Activated T-cell treated with anti-CD3 and anti-CD28 coated beads for 4 hours (primary cell): ENCODE measurements at regions not wholly inside any gene's neighbourhood (a gene's known extent, or its start where the extent isn't known, plus 50 kb on each side); places are given as distances from the start of the nearest gene placed in this dataset.

Experiments
- DNase-seq: peaks from one replicate; pipeline ENCODE4 v3.0.0-alpha.2; 2020

DNA sequence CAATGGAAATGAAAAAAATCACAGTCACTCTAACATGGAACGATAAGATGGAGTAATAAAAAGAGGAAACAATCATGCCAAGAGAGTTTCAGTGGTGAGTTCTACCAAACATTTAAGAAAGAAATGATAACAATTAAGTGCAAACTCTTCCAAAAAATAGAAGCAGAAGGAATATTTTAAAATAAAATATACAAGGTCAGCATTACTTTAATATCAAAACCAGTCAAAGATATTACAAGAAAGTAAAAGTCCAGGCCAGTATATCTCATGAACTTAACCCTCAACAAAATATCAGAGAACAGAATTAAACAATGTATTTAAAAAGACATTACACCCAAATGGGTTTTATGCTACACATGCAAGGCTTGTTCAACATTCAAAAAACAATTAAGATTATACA is 829.4 kb downstream of the TRIB2 start:
- DNase-seq: no peak

DNA sequence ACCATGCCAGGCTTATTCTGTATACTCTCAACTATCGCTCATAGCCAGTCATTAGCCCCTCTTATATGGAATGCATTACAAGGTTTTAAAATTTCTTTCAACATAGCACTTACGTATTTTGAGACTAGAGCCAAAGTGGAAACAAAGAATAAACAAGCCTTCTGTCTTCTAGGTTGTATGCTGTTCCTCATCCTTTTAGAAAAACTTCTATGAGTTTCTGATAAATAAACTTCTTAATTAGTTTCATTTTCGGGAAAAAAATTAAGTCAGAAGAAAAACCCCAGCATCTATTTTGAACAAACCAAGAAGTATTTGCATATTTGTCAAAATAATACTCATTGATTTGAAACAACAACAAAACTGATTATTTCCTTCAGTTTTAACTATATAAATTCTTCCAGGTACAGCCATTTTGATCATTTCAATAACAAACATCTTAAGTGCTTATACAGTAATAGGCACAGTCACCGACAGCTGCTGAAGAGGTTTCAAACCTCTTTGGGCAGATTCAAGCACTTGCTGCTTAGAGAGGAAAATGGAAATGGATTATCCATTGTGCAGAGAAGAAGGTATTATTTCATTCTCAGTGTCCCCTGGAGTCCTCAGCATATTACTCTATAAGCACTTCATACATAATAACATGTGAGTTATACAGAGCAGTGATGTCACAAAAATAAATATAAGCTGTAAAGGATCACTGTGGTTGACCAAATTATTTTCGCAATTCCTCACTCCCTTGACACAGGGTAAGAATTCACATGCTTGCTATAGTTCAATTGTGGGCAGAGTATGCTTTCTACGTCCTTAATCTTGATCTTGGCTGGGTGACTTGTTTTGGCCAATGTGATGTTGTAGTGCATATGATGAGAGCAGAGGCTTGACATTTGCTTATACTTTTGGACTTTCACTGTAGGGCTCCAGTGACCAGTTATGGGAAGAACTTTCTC is 833.8 kb downstream of the TRIB2 start:
- no peak for DNase-seq

DNA sequence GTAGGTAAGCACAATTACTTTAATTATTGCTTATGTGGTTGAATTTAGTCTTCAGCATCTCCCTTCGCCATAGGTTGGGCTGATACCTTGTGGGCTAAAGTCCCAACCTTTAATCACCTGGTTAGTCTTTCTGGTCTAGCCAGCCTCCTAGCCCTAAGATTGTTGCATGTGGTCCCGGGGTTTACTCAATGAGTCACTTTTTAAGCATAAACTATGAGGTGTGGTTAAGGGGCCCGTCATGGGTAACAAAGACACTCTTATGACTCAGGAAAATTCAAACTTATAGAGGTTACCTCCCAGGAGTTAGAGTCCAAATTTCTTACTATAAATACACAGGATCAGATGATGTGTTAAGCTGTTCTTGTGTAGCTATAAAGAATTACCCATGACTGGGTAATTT is 841.6 kb downstream of the TRIB2 start:
- DNase-seq: no peak

DNA sequence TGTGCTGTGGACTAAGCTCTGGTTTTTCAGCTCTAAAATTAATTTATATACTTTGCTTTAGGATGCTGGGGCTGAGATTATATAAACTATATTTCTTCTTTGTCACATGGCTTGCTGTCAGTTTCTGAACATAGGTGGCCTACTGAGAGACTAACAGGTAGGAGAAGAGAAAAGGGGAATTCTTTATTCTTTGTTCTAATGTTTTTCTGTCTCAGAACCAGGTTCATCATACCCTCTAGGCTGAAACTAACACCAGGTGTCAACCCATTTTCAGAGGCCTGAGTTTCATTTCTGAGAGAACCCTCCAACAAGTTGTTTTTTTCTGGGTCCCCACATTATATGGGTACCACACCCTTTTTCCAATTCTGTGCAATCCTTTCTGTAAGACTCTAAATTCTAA is 843.6 kb downstream of the TRIB2 start:
- DNase-seq: no peak

DNA sequence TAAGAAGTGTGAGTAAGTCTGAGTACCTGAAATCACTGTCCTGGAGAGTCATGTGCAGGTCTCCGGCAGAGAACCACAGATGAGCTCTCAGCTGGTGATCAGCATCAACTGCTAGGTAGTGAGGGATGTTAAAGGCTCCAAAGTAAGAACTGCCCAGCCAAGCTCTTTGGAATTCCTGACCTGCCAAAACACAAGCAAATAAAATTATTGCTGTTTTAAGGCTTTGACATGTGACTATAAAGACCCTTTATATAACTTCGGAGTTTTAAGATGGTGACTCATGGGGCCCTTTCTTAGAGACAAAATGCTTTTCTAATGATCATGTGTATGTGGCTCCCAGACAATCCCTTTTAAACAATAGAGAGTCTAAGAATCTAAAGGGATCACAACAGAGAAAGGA is 855.7 kb downstream of the TRIB2 start:
- no peak for DNase-seq

DNA sequence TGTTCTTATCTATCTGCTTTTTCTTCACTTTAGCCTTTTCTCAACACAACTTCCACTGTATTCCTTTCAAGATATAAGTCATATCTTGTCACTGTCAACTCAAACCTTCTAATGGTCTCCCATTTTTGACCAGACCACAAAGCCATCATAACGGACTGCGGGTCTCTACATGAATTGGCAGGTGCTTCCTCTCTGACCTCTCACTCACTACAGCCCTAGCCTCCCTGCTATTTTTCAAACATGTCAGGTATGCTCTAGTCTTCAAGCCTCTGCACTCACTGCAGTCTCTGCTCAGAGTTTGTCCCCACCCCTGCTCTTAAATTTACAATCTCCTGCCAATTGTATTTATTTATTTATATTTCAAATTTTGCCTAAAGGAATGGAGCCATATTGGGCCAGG is 858.1 kb downstream of the TRIB2 start:
- DNase-seq: no peak

DNA sequence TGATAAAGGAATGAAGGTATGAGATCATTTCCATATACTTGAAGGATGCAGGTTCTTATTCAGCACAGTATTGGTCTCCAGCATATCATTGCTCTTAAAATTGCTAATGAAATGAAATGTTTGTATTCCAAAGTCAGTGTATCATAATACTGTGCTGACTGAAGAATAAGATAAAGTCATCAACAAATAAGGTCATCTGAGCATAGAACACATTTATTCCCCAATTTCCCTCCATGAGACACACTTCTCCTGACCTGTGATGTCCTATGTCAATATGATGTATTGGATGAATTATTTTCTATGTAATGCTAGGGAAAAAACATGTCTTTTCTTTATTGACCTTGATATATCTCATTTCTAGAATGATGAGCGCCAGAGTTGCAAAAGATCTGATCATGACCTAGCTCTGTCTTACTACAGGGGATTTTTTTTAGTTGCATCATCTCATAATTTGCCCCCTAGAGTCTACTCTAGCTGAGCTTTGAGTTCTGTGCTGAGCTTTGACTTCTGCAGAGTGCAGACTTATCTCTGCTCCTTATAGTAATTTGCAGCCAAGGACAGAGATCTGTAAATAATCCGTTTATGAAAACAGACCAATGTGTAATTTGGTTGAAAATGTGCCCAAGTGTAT is 859.8 kb downstream of the TRIB2 start:
- DNase-seq: no peak

DNA sequence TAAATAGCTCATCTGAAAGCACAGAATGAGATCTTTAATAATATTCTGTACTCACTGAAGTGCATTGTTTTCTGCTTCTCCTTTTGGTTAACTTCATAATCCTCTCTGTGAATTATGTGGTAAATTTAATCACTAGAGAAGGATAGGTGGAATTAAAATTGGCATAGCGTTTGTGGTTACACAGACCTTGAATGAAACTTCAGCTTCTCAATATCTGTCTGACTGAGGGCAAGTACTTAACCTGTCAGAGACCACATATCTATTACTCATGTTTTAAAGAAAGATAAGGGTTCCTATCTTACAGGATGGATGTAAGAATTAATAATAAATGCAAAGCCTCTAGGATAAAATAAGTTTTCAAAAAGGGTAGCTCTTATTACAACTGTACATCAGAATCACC is 861.8 kb downstream of the TRIB2 start:
- no peak for DNase-seq

DNA sequence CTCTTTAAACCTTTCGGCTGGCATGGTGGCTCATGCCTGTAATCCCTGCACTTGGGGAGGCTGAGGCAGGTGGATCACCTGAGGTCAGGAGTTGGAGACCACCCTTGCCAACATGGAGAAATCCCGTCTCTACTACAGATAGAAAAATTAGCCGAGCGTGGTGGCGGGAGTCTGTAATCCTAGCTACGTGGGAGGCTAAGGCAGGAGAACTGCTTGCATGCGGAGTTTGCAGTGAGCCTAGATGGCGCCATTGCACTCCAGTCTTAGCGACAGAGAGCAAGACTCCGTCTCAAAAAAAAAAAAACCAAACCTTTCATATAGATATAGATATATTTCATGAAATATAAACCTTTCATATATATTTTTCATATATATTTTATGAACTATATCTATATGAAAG is 864.7 kb downstream of the TRIB2 start:
- DNase-seq: no peak

DNA sequence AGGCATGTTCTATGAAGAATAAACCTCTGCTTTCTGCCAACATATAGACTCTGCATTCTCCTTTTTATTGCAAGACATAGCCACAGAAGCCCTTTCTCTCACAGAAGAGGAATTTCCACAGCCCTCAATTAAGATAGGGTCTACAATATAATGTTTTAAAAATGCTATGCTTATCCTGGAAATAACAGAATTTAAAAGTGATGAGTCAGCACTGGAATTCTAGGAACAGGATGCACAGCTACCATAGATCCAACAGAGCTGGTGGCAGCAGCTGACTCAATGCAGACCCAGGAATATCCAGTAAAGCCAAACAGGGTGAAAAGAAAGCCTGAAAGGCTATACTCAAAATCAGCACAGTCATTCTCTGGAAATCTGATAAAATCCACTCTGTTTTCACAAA is 866.9 kb downstream of the TRIB2 start:
- DNase-seq: no peak

DNA sequence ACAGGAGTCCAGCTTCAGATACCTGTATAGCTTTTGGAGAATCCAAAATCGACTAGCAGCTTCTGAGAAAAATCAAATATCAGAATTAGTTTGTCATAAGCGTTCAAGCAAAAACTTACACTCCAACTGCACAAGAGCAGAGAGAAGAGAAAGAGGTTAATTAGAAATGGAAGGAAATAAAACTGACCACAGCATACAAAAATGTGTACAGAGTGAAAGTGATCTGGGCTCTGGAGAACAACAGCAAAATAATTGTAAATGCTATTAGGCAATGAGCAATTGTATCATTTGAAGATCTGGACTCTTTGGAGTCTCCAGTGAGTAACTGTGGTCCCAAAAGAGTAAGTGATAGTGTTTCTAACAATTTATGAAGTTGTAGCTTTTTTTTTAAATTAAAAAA is 867.3 kb downstream of the TRIB2 start:
- DNase-seq: no peak

DNA sequence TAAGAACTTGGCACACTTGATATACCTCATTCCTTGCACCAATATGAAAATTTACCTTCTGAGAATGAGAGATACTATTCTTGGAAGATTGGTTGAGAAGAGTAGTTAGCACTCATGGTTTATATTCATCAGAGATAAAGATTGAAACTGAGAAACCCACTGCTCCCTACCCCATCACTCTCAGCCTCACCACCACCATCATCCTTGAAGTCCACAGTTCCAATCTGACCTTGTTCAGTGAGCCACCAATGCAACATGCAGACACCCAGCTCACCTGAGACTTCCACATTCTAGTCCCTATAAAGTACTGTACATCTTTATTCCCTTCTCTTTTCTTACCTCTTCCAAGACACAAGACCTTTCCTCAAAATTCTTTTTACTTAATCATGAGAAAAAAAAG is 869.0 kb downstream of the TRIB2 start:
- DNase-seq: no peak

DNA sequence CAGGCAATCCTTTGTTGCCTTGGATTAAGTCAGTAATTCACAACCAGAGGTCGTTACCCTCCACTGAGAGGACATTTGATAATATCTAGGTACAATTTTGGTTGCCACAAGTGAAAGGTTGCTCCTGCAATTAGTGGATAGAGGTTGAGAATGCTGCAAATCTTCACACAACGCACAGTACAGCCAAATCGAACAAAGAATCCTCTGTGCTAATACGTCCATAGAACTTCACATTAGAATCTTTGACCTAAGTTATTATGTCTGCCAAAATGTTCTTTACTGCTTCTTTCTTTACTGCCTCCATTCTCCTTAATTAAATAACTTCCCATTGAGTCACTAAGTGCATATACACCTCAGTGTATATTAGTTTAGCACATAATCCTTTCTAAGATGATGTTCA is 879.5 kb downstream of the TRIB2 start:
- DNase-seq: no peak

DNA sequence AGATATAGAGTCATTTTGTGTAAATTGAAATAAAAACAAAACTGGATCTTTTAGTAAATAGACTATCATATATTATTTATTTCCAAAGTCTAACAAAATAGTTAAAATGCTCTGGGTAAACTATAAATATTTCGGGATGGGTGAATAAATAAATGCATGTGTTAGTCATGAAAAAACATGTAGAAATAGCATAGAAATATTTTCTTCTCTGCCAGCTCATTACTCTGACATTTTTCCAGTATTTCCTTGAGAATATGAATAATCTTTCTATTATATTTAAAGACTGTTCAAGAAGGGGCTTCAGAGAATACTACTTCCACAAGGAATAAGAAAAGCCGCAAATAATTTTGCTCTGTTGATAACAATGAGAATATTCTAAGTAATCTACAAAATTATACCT is 880.4 kb downstream of the TRIB2 start:
- no peak for DNase-seq

DNA sequence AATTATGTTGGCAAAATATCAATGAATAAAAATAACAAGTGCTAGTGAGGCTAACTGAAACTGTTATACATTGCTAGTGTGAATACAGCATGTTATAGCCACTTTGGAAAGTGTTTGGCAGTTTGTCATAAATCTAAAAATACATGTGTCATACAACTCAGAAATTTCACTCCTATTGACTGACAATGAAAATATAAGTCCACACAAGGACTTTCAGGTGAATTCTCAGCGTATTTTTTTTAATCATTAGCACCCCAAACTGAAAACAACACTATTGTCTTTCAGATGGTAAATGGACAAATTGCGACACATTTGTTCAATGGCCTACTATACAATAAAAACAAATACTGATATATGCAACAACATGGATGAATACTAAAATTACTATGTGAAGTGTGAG is 884.8 kb downstream of the TRIB2 start:
- no peak for DNase-seq

DNA sequence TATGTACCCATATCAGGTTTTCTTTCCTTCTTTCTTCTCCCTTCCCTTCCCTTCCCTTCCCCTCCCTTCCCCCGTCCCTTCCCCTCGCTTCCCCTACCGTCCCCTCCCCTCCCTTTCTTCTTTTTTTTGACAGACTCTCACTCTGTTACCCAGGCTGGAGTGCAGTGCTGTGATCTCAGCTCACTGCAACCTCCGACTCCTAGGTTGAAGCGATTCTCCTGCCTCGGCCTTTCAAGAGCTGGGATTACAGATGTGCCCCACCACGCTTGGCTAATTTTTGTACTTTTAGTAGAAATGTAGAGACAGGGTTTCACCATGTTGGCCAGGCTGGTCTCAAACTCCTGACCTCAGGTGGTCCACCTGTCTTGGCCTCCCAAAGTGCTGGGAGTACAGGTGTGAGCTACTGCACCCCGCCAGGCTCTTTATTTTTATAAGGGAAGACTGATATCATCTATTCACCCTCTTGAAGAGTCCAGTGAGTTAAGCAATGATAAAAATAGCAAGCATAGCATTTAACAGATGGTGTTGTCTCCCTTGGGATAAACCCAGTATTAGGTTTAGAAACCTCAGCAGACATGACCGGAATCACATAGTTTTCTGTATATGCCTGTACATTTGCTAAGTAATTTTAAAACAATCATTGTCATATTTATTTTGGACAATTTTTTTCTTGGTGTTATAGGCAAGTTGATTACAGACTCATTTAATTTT is 888.4 kb downstream of the TRIB2 start:
- DNase-seq: no peak

DNA sequence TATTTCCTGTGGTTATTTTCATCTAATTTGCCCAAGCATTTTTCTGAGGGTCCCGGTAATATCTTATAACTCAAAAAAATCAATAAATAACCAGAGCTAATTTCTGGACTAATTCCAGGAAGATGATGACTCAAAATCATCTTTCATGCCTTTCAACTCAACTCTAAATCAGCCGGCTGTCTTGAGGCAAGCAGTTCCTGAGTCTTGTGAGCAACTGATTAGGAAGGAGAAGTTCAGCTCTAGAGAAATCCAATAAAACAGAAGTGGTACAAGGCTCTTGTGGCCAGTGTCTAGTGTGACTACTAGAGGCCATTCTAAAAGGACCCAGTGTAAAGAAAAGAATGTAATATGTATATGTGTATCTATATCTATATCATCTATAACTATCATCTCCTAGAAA is 890.4 kb downstream of the TRIB2 start:
- DNase-seq: no peak

DNA sequence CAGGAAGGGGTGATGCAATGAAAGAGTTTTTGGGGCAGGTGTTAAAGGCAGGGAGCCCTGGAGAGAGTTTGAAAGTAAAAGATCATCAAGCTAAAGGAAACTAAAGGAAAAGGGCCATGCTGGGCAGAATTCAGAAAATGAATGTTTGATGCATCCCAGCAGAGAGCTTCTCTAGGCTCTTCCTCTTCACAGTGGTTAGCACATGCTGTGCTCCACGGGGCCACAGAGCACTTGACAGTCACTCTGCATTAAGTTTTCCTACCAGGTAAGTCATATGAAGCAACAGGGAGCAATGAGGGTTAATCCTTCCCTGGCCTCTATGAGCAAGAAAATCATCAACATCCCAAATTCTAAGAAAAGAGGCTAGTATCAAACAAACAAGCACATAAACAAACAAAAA is 895.2 kb downstream of the TRIB2 start:
- DNase-seq: no peak

DNA sequence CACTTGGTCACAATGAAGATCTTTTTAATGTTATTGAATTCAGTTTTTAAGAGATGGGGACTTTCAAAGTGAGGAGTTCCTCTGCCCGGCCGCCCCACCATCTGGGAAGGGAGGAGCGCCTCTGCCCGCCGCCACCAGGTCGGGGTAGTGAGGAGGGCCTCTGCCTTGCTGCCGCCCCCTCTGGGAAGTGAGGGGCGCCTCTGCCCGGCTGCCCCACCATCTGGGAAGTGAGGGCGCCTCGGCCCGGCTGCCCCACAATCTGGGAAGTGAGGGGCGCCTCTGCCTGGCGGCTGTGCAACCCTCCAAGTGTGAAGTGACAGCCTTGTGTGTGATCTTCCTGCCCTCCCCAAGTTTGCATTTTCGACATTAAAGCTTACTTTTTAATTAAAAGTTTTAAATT is 899.3 kb downstream of the TRIB2 start:
- no peak for DNase-seq

DNA sequence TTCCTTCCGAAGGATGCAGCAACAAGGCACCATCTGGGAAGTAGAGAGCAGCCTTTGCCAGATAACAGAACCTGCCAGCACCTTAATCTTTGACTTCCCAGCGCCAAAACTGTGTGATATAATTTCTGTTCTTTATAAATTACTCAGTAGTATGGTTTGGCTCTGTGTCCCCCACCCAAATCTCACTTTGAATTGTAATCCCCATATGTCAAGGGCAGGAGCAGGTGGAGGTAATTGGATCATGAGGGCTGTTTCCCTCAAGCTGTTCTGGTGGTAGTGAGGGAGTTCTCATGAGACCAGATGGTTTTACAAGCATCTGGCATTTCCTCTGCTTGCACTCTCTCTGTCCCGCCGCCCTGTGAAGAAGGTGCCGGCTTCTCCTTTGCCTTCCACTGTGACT is 899.9 kb downstream of the TRIB2 start:
- no peak for DNase-seq

DNA sequence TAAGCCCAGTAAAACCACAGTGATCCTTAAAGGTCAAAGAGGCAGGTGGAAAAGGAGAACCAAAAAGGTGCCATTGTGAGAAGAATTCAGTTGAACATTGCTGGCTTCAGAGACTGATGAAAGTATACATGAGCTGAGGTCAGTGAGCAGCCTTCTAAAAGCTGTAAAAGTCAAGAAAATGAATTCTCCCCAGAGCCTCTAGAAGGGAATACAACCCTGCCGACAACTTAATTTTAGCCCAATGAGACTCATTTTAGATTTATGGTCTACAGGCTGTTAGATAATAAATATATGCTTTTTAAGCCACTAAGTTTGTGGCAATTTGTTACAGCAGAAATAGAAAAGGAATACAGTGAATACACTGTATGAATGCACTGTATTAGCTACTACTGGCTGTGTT is 911.4 kb downstream of the TRIB2 start:
- DNase-seq: no peak

DNA sequence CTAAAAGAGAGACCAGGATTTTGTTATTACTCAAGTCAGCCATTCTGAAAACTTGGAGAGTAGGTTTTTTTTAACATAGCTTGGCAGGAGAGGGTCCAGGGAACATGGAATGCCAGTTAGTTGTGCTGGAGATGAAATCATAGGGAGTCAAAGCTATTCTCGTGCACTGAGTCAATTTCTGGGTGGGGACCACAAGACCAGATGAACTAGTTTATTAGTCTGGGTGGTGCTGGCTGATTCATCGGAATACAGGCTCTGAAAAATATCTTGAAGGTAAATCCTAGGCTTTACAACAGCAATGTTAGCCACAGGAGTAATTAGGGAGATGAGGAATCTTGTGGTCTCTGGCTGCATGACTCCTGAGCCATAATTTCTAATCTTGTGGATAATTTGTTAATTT is 921.4 kb downstream of the TRIB2 start:
- no peak for DNase-seq

DNA sequence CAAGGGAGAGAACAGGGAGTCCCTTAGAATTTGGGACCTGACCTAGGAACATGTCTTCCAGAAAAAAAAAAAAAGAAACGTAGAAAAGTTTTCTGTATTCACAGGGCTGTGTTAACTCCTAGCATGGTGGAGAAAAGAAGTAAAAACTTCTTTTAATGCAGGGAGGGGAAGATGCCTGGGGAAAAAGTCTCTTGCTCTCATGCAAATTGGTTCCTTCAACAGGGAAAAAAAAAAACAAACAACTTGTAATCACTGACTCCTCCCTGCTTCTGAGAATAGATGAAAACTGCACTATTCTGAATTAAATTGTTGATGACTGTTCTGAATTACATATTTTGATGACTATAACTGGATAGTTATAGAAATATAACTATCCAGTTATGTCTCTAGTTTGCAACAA is 933.2 kb downstream of the TRIB2 start:
- DNase-seq: no peak

DNA sequence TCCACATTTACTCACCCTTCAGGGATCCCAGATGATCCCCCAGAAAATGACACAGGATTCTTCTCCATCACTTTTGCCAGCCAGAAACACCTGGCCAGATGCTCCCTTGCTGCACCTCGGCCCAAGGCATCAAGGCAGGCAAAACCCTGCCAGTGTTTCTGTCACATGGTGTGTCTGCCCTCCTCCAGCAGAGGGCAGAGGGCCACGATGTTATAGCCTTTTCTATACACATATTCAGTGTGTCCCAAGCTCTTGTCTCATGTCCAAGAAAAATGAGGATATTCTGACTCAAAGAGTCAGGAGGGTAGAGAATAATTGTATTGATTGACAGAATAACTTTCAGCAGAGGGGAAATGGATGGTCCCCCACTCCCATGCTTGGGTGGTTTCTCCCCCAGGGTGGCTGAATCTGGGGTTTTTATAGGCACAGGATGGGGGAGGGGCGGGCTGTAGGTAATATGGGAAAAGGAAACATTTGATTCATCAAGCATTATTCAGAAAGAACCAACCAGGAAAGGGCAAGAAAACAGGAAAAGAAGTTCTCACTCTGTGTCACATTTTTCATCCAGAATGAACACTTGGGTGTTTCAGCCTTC is 933.9 kb downstream of the TRIB2 start:
- no peak for DNase-seq
